Keratinocyte (primary cell): ENCODE measurements at regions not wholly inside any gene's neighbourhood (a gene's known extent, or its start where the extent isn't known, plus 50 kb on each side); places are given as distances from the start of the nearest gene placed in this dataset.
A peak's percentile ranks its signal among the peaks of the same experiment; 100 is the strongest.

Experiments
- DNase-seq: peaks from one replicate; pipeline ENCODE4 v3.0.0-alpha.2; 2011; ENCODE audit warnings: low read depth, missing footprints, low spot score
- FAIRE-seq: peaks from 2 replicates; lab custom pipeline; 2011; peaks lifted over from hg19 to GRCh38; lab: Jason Lieb, UNC
- H2AFZ ChIP-seq: 2 replicates; pipeline ENCODE4 v1.6.0; 2012; ENCODE audit warnings: low read length, control low read depth, inconsistent platforms; ENCODE audit not compliant: control insufficient read depth
- H3K27ac ChIP-seq: 2 replicates; pipeline ENCODE4 v1.5.1; 2011; ENCODE audit warnings: low read length; ENCODE audit not compliant: control insufficient read depth, insufficient read depth
- H3K27me3 ChIP-seq: 3 replicates; pipeline ENCODE4 v1.6.0; 2011; ENCODE audit warnings: low read length; ENCODE audit not compliant: control insufficient read depth, insufficient read depth; ENCODE audit errors: extremely low read depth
- H3K36me3 ChIP-seq, 2 experiments: 2 replicates in 1 of 2; 3 replicates in 1 of 2; pipeline ENCODE4 v1.5.1; 2011; ENCODE audit warnings: low read length in 2 of 2, mild to moderate bottlenecking in 1 of 2; ENCODE audit not compliant: control insufficient read depth in 2 of 2, insufficient read depth in 2 of 2; ENCODE audit errors: extremely low read depth in 1 of 2
- H3K4me1 ChIP-seq: 3 replicates; pipeline ENCODE4 v1.5.1; 2011; ENCODE audit warnings: low read length; ENCODE audit not compliant: control insufficient read depth, insufficient read depth; ENCODE audit errors: extremely low read depth
- H3K4me2 ChIP-seq: 3 replicates; pipeline ENCODE4 v1.6.0; 2011; ENCODE audit warnings: low read depth, low read length; ENCODE audit not compliant: control insufficient read depth, insufficient read depth; ENCODE audit errors: extremely low read depth
- H3K4me3 ChIP-seq, 3 experiments: fragments of 200-600 bp in 1 of 3; sonication (generic) in 1 of 3; 2 replicates in 2 of 3; 3 replicates in 1 of 3; pipeline ENCODE4 v1.5.1; 2011 to 2016; ENCODE audit warnings: low read length in 3 of 3, mild to moderate bottlenecking in 3 of 3, control low read depth in 2 of 3, inconsistent platforms in 1 of 3, low read depth in 1 of 3, mixed read lengths in 1 of 3, mixed run types in 1 of 3, moderate library complexity in 1 of 3; ENCODE audit not compliant: control insufficient read depth in 2 of 3, insufficient read depth in 2 of 3; ENCODE audit errors: extremely low read depth in 1 of 3
- H3K79me2 ChIP-seq: 2 replicates; pipeline ENCODE4 v1.6.0; 2012; ENCODE audit warnings: low read length; ENCODE audit not compliant: control insufficient read depth, insufficient read depth
- H3K9ac ChIP-seq: 3 replicates; pipeline ENCODE4 v1.6.0; 2011; ENCODE audit warnings: low read length; ENCODE audit not compliant: control insufficient read depth, insufficient read depth; ENCODE audit errors: extremely low read depth
- H3K9me1 ChIP-seq: 3 replicates; pipeline ENCODE4 v1.6.0; 2011; ENCODE audit warnings: low read length; ENCODE audit not compliant: control insufficient read depth, insufficient read depth; ENCODE audit errors: extremely low read depth
- H3K9me3 ChIP-seq: 2 replicates; pipeline ENCODE4 v1.5.1; 2012; ENCODE audit warnings: low read depth, low read length; ENCODE audit not compliant: control insufficient read depth
- H4K20me1 ChIP-seq: 3 replicates; pipeline ENCODE4 v1.6.0; 2011; ENCODE audit warnings: low read length; ENCODE audit not compliant: control insufficient read depth, insufficient read depth; ENCODE audit errors: extremely low read depth
- EZH2 ChIP-seq: IDR thresholded peaks from one replicate; pipeline ENCODE4 v1.6.1; 2012; ENCODE audit warnings: inconsistent platforms, mild to moderate bottlenecking, low read length, moderate library complexity
- dilution Hi-C: fragments of 300-500 bp; cut with MboI; formaldehyde crosslinking; loops from one replicate; pipeline ENCODE4 v1.7.0; 2020; ENCODE audit warnings: low sequenced_read_pairs; ENCODE audit not compliant: extremely low pct_ligation_motif_present
- TF ChIP-seq, protein P1 (sequence below), 3 experiments: IDR thresholded peaks in 1 of 3; conservative IDR thresholded peaks in 1 of 3; optimal IDR thresholded peaks in 1 of 3; 2 replicates in 2 of 3; 3 replicates in 1 of 3; pipeline versions ENCODE3 to v1.5.1; 2011; ENCODE audit warnings: low read length in 3 of 3, mild to moderate bottlenecking in 3 of 3, moderate library complexity in 2 of 3, control low read depth in 1 of 3, inconsistent platforms in 1 of 3; ENCODE audit not compliant: insufficient read depth in 2 of 3; ENCODE audit errors: extremely low read depth in 1 of 3

- Histone ChIP-seq H2AFZ (no peak overlapping the region), H3K9me1 (no peaks in the 10 kb centered on the region), H3K4me1 (peaks cover 8% of the 10 kb centered on the region), H3K27ac (no peak overlapping the region), H3K4me2 (no peak overlapping the region), H3K79me2 (no peaks in the 10 kb centered on the region), H3K9ac (no peak overlapping the region), H3K4me3 (no peak overlapping the region), H3K27me3 (no peaks in the 10 kb centered on the region), H3K36me3 (no peaks in the 10 kb centered on the region), H3K9me3 (no peaks in the 10 kb centered on the region), H4K20me1 (no peaks in the 10 kb centered on the region)
- DNase-seq (peak; percentile 45), FAIRE-seq (peak; percentile 53)
- dilution Hi-C loops: no loop called here
- TF ChIP-seq, protein P1, sequence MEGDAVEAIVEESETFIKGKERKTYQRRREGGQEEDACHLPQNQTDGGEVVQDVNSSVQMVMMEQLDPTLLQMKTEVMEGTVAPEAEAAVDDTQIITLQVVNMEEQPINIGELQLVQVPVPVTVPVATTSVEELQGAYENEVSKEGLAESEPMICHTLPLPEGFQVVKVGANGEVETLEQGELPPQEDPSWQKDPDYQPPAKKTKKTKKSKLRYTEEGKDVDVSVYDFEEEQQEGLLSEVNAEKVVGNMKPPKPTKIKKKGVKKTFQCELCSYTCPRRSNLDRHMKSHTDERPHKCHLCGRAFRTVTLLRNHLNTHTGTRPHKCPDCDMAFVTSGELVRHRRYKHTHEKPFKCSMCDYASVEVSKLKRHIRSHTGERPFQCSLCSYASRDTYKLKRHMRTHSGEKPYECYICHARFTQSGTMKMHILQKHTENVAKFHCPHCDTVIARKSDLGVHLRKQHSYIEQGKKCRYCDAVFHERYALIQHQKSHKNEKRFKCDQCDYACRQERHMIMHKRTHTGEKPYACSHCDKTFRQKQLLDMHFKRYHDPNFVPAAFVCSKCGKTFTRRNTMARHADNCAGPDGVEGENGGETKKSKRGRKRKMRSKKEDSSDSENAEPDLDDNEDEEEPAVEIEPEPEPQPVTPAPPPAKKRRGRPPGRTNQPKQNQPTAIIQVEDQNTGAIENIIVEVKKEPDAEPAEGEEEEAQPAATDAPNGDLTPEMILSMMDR (optimal IDR thresholded peaks at IDR 0.05 in 1 of 3, IDR thresholded peaks at IDR 0.05 in 1 of 3, conservative IDR thresholded peaks at IDR 0.05 in 1 of 3; ENCODE audit: extremely low read depth in 1 of 3, insufficient read depth in 2 of 3, low read length in 3 of 3): no peak
- no peak for TF ChIP-seq EZH2
Observed at GRCh38 chr2:121944072-121944831, 188.8 kb downstream of the TSN start.

DNA sequence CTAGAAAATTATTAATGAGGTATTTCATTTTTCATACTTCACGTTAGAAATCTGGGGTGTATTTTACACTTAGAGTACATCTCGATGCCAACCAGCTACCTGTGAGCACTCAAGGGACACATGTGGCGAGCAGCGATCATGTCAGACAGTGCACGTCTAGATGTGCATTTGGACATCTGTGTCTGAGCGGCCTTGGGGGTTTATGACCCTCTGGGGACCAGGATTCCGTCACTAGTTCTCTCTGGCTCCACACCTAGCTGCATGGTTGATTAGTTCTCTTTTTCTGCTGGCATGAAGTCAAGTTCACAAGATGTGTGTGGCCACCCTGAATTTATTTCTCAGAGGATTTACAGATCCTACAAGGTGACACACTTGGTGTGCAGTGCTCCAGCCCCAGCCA lies 192.2 kb downstream of the TSN start:
- DNase-seq (no peak), FAIRE-seq (no peak)
- H3K9me1 ChIP-seq: no peaks in the 10 kb centered on the region
- TF ChIP-seq, protein P1 (optimal IDR thresholded peaks at IDR 0.05 in 1 of 3, IDR thresholded peaks at IDR 0.05 in 1 of 3, conservative IDR thresholded peaks at IDR 0.05 in 1 of 3; ENCODE audit: extremely low read depth in 1 of 3, insufficient read depth in 2 of 3, low read length in 3 of 3): no peak
- TF ChIP-seq EZH2: no peak
- H3K9me3 ChIP-seq: no peaks in the 10 kb centered on the region
- no peak overlapping the region for H3K27ac ChIP-seq
- peaks cover 8% of the 10 kb centered on the region for H3K4me1 ChIP-seq
- H3K27me3 ChIP-seq: no peaks in the 10 kb centered on the region
- dilution Hi-C loops: no loop called here
- no peak overlapping the region for H2AFZ ChIP-seq
- no peak overlapping the region for H3K9ac ChIP-seq
- H3K79me2 ChIP-seq: no peaks in the 10 kb centered on the region
- no peaks in the 10 kb centered on the region for H4K20me1 ChIP-seq
- no peak overlapping the region for H3K4me3 ChIP-seq
- no peaks in the 10 kb centered on the region for H3K36me3 ChIP-seq
- no peak overlapping the region for H3K4me2 ChIP-seq
